GM12878 (cell line): ENCODE measurements at regions not wholly inside any gene's neighbourhood (a gene's known extent, or its start where the extent isn't known, plus 50 kb on each side); places are given as distances from the start of the nearest gene placed in this dataset.

Experiments
- SIX5 ChIP-seq: IDR thresholded peaks from 2 replicates; pipeline ENCODE4 v1.6.1; 2011; ENCODE audit warnings: mild to moderate bottlenecking, low read depth, low read length, moderate library complexity; ENCODE audit not compliant: severe bottlenecking

DNA sequence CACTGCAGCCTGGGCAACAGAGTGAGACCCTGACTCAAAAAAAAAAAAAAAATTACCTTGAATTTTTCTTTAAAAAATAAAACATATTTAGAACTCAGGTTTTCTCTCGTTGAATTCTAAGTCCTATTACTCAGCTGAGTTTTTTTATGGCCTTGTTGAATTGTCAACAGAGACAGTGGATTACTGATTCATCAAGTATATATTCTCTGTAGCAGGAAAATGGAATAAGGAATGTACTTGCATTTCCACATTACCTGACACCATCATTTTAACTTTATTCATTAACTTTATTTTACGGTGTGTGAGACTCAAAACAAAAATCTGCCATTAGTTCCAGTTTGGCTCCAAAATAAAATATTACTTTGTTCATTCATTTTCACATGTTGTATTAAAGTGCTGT is 53.8 kb upstream of the APP start (continued):
- no peak for TF ChIP-seq SIX5
